ENCODE measurements at regions not wholly inside any gene's neighbourhood (a gene's known extent, or its start where the extent isn't known, plus 50 kb on each side); places are given as distances from the start of the nearest gene placed in this dataset.

GRCh38 chr14:45400509-45400908, 147.5 kb upstream of the MIS18BP1 start:
- no peaks in the 10 kb centered on the region for H3K9me3 ChIP-seq (ENCODE audit: control insufficient read depth in 4 of 4, low read length in 3 of 4)
- H3K27ac ChIP-seq (ENCODE audit: low read depth in 1 of 2, low read length in 2 of 2): no peak overlapping the region
- DNase-seq (ENCODE audit: low spot score): no peak
- no peaks in the 10 kb centered on the region for H3K36me3 ChIP-seq (ENCODE audit: control insufficient read depth in 4 of 4, insufficient read depth in 3 of 4, low read depth in 1 of 4, low read length in 3 of 4)
- 53% methylated on average over 1 of the region's 1 CpG for WGBS
- no peaks in the 10 kb centered on the region for H3K4me1 ChIP-seq (ENCODE audit: control insufficient read depth in 4 of 4, insufficient read depth in 4 of 4, low read length in 3 of 4)
- no peak overlapping the region for H3K9ac ChIP-seq (ENCODE audit: low read depth in 1 of 2, low read length in 2 of 2)
- no peaks in the 10 kb centered on the region for H3K27me3 ChIP-seq (ENCODE audit: control insufficient read depth in 4 of 4, insufficient read depth in 4 of 4, low read length in 3 of 4)
- H3K4me3 ChIP-seq (ENCODE audit: low read depth in 1 of 3, low read length in 3 of 3): no peak overlapping the region
- TF ChIP-seq, protein P1, sequence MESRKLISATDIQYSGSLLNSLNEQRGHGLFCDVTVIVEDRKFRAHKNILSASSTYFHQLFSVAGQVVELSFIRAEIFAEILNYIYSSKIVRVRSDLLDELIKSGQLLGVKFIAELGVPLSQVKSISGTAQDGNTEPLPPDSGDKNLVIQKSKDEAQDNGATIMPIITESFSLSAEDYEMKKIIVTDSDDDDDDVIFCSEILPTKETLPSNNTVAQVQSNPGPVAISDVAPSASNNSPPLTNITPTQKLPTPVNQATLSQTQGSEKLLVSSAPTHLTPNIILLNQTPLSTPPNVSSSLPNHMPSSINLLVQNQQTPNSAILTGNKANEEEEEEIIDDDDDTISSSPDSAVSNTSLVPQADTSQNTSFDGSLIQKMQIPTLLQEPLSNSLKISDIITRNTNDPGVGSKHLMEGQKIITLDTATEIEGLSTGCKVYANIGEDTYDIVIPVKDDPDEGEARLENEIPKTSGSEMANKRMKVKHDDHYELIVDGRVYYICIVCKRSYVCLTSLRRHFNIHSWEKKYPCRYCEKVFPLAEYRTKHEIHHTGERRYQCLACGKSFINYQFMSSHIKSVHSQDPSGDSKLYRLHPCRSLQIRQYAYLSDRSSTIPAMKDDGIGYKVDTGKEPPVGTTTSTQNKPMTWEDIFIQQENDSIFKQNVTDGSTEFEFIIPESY (IDR thresholded peaks at IDR 0.05): no peak
- TF ChIP-seq TAF1 (conservative IDR thresholded peaks at IDR 0.05): no peak
- TF ChIP-seq FOXA1 (IDR thresholded peaks at IDR 0.05): no peak
- no peak for TF ChIP-seq MAX (IDR thresholded peaks at IDR 0.05)
- no peak for TF ChIP-seq RAD21 (IDR thresholded peaks at IDR 0.05)
- TF ChIP-seq REST (IDR thresholded peaks at IDR 0.05): no peak
- TF ChIP-seq GABPA (IDR thresholded peaks at IDR 0.05 in 1 of 2, conservative IDR thresholded peaks at IDR 0.05 in 1 of 2): no peak
- no peak for TF ChIP-seq HNF4A (conservative IDR thresholded peaks at IDR 0.05)
- TF ChIP-seq HNF4G (IDR thresholded peaks at IDR 0.05): no peak
- TF ChIP-seq ATF3 (IDR thresholded peaks at IDR 0.05): no peak
- TF ChIP-seq RXRA (IDR thresholded peaks at IDR 0.05): no peak
- TF ChIP-seq FOXA2 (IDR thresholded peaks at IDR 0.05): no peak
- TF ChIP-seq JUND (IDR thresholded peaks at IDR 0.05): no peak
- TF ChIP-seq NR2F2 (IDR thresholded peaks at IDR 0.05): no peak
- no peak for TF ChIP-seq SP1 (IDR thresholded peaks at IDR 0.05)
- TF ChIP-seq YY1 (IDR thresholded peaks at IDR 0.05): no peak
- no peak for TF ChIP-seq CTCF (IDR thresholded peaks at IDR 0.05; ENCODE audit: low read depth, low read length, missing input control)

- Histone ChIP-seq H3K36me3 (ENCODE audit: control insufficient read depth in 4 of 4, insufficient read depth in 3 of 4, low read depth in 1 of 4, low read length in 3 of 4) (no peaks in the 10 kb centered on the region), H3K9ac (ENCODE audit: low read depth in 1 of 2, low read length in 2 of 2) (no peak overlapping the region), H3K27me3 (ENCODE audit: control insufficient read depth in 4 of 4, insufficient read depth in 4 of 4, low read length in 3 of 4) (no peaks in the 10 kb centered on the region), H3K4me3 (ENCODE audit: low read depth in 1 of 3, low read length in 3 of 3) (no peak overlapping the region), H3K9me3 (ENCODE audit: control insufficient read depth in 4 of 4, low read length in 3 of 4) (peaks cover 0 to 3% (median 0%) of the 10 kb centered on the region in 4 donors), H3K4me1 (ENCODE audit: control insufficient read depth in 4 of 4, insufficient read depth in 4 of 4, low read length in 3 of 4) (no peaks in the 10 kb centered on the region), H3K27ac (ENCODE audit: low read depth in 1 of 2, low read length in 2 of 2) (no peak overlapping the region)
- 74% methylated on average over 2 of the region's 2 CpGs for WGBS
- no peak for TF ChIP-seq RAD21 (IDR thresholded peaks at IDR 0.05)
- no peak for TF ChIP-seq HNF4A (conservative IDR thresholded peaks at IDR 0.05)
- no peak for DNase-seq (ENCODE audit: low spot score)
Measured at GRCh38 chr14:45381091-45381490, 128.1 kb upstream of the MIS18BP1 start.

Measured in liver (tissue), 8 donors.